ENCODE measurements at regions not wholly inside any gene's neighbourhood (a gene's known extent, or its start where the extent isn't known, plus 50 kb on each side); places are given as distances from the start of the nearest gene placed in this dataset.
A peak's percentile ranks its signal among the peaks of the same experiment; 100 is the strongest.

- no peak for TF ChIP-seq POLR2A (IDR thresholded peaks at IDR 0.05; ENCODE audit: low read depth, low read length)
- DNase-seq (ENCODE audit: insufficient read length, low spot score): no peak
- no peak for FAIRE-seq
These were observed 96.4 kb downstream of the FAS start for GRCh38 chr10:89086801-89087521.

GRCh38 chr10:89085153-89085552, 94.6 kb downstream of the FAS start:
- DNase-seq (ENCODE audit: insufficient read length, low spot score) (no peak), FAIRE-seq (peak; percentile 61)
- TF ChIP-seq POLR2A (IDR thresholded peaks at IDR 0.05; ENCODE audit: low read depth, low read length): no peak

GRCh38 chr10:89082086-89082485, 91.5 kb downstream of the FAS start:
- DNase-seq (ENCODE audit: insufficient read length, low spot score) (no peak), FAIRE-seq (peak; percentile 20)
- no peak for TF ChIP-seq POLR2A (IDR thresholded peaks at IDR 0.05; ENCODE audit: low read depth, low read length)

GRCh38 chr10:89080660-89081059, 90.1 kb downstream of the FAS start:
- TF ChIP-seq POLR2A (IDR thresholded peaks at IDR 0.05; ENCODE audit: low read depth, low read length): no peak
- no peak for FAIRE-seq
- DNase-seq (ENCODE audit: insufficient read length, low spot score): no peak

- DNase-seq (ENCODE audit: insufficient read length, low spot score): no peak
- no peak for FAIRE-seq
- no peak for TF ChIP-seq POLR2A (IDR thresholded peaks at IDR 0.05; ENCODE audit: low read depth, low read length)
These were observed 89.4 kb downstream of the FAS start for GRCh38 chr10:89079961-89080360.

GRCh38 chr10:89078724-89079672, 88.4 kb downstream of the FAS start:
- no peak for TF ChIP-seq POLR2A (IDR thresholded peaks at IDR 0.05; ENCODE audit: low read depth, low read length)
- FAIRE-seq (peak; percentile 57), DNase-seq (ENCODE audit: insufficient read length, low spot score) (no peak)

GRCh38 chr10:89076120-89076519, 85.5 kb downstream of the FAS start:
- DNase-seq (ENCODE audit: insufficient read length, low spot score): no peak
- no peak for FAIRE-seq
- TF ChIP-seq POLR2A (IDR thresholded peaks at IDR 0.05; ENCODE audit: low read depth, low read length): no peak

GRCh38 chr10:89075631-89076030, 85.0 kb downstream of the FAS start:
- DNase-seq (ENCODE audit: insufficient read length, low spot score): no peak

GRCh38 chr10:89074120-89074519, 83.5 kb downstream of the FAS start:
- FAIRE-seq: peak; percentile 69
- no peak for DNase-seq (ENCODE audit: insufficient read length, low spot score)
- TF ChIP-seq POLR2A (IDR thresholded peaks at IDR 0.05; ENCODE audit: low read depth, low read length): no peak

More at GRCh38 chr10:89075631-89076030, 85.0 kb downstream of the FAS start:
- TF ChIP-seq POLR2A (IDR thresholded peaks at IDR 0.05; ENCODE audit: low read depth, low read length): no peak
- FAIRE-seq: no peak

GRCh38 chr10:89073719-89074118, 83.1 kb downstream of the FAS start:
- no peak for TF ChIP-seq POLR2A (IDR thresholded peaks at IDR 0.05; ENCODE audit: low read depth, low read length)
- FAIRE-seq: no peak
- no peak for DNase-seq (ENCODE audit: insufficient read length, low spot score)

- FAIRE-seq: no peak
- TF ChIP-seq POLR2A (IDR thresholded peaks at IDR 0.05; ENCODE audit: low read depth, low read length): no peak
- DNase-seq (ENCODE audit: insufficient read length, low spot score): no peak
These were observed 79.0 kb downstream of the FAS start for GRCh38 chr10:89069589-89069988.
